ACC112 (cell line): ENCODE measurements at regions not wholly inside any gene's neighbourhood (a gene's known extent, or its start where the extent isn't known, plus 50 kb on each side); places are given as distances from the start of the nearest gene placed in this dataset.
A peak's percentile ranks its signal among the peaks of the same experiment; 100 is the strongest.
"Not testable (repeated sequence)": the region's sequence is repeated elsewhere in the genome, so short reads cannot be mapped to it uniquely, and the experiment has no call there.

ENCODE experiments used
- H2AFZ ChIP-seq: fragments of 200-600 bp; sonication (generic); one replicate; pipeline ENCODE4 v1.6.0; 2017; ENCODE audit warnings: antibody characterized with exemption, low read length; ENCODE audit not compliant: unreplicated experiment
- H3K27ac ChIP-seq: fragments of 200-600 bp; sonication (generic); 2 replicates; pipeline ENCODE4 v1.5.1; 2014; ENCODE audit warnings: low read depth, mild to moderate bottlenecking, antibody characterized with exemption, low read length, moderate library complexity
- H3K27me3 ChIP-seq: fragments of 200-600 bp; sonication (generic); 2 replicates; pipeline ENCODE4 v1.6.1; 2014; ENCODE audit warnings: mild to moderate bottlenecking, antibody characterized with exemption, low read length, moderate library complexity, mixed read lengths; ENCODE audit not compliant: insufficient read depth
- H3K36me3 ChIP-seq: fragments of 200-600 bp; sonication (generic); 2 replicates; pipeline ENCODE4 v1.6.1; 2016; ENCODE audit warnings: mild to moderate bottlenecking, antibody characterized with exemption, low read length, moderate library complexity, mixed read lengths; ENCODE audit not compliant: insufficient read depth
- H3K4me1 ChIP-seq: fragments of 200-600 bp; sonication (generic); one replicate; pipeline ENCODE4 v1.6.1; 2016; ENCODE audit warnings: low read length, mixed read lengths; ENCODE audit not compliant: insufficient read depth, unreplicated experiment, control insufficient read depth
- H3K4me3 ChIP-seq: fragments of 200-600 bp; sonication (generic); 2 replicates; pipeline ENCODE4 v1.5.1; 2014; ENCODE audit warnings: mild to moderate bottlenecking, low read depth, low read length
- H3K79me2 ChIP-seq: fragments of 200-600 bp; sonication (generic); one replicate; pipeline ENCODE4 v1.6.0; 2016; ENCODE audit warnings: low read length; ENCODE audit not compliant: control insufficient read depth, unreplicated experiment, insufficient read depth

DNA sequence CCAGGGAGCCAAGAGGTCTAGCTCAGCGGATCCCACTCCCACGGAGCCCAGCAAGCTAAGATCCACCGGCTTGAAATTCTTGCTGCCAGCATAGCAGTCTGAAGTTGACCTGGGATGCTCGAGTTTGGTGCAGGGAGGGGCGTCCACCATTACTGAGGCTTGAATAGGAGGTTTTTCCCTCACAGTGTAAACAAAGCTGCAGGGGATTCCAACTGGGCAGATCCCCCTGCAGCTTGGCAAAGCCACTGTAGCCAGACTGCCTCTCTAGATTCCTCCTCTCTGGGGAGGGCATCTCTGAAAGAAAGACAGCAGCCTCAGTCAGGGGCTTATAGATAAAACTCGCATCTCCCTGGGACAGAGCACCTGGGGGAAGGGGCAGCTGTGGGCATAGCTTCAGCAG lies 118.8 kb upstream of the PRICKLE1 start:
- not testable (repeated sequence) for H3K79me2 ChIP-seq, H3K36me3 ChIP-seq, H2AFZ ChIP-seq, H3K4me1 ChIP-seq, H3K27ac ChIP-seq, H3K4me3 ChIP-seq, H3K27me3 ChIP-seq

DNA sequence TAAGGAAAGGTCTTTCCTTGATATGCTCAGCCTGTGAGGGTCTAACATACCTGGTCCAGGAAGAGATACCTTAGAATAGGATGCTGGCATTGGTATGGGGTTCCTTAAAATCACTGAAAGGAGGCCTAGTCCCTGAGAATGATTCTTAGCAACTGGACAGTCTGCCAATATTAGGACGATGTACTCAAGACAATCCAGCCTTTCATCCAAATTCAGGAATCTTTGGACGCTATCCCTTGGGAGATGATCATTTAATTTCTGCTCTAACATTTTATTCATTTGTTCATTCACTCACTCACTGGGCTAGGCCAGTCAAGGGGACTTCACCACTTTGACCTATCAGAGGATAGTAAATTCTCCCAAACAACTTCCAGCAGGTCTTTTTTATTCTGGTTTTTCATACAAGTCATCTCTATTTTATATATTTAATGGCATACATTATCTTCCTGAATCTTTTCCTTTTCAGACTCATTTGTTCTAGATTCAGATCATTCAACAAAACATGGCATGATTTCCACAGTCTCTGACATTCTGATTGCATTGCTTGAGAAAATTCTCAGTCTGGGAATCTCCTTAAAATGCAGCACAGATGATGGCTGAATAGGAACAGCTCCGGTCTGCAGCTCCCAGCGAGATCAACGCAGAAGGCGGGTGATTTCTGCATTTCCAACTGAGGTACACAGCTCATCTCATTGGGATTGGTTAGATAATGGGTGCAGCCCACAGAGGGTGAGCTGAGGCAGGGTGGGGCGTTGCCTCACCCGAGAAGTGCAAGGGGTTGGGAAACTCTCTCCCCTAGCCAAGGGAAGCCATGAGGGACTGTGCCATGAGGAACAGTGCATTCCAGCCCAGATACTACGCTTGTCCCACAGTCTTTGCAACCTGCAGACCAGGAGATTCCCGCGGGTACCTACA lies 118.0 kb upstream of the PRICKLE1 start:
- Histone ChIP-seq H2AFZ (no peak overlapping the region), H3K4me1 (no peaks in the 10 kb centered on the region), H3K79me2 (no peaks in the 10 kb centered on the region), H3K4me3 (no peak overlapping the region), H3K36me3 (no peaks in the 10 kb centered on the region), H3K27me3 (no peaks in the 10 kb centered on the region), H3K27ac (no peak overlapping the region)

GRCh38 chr12:42706321-42706720 lies 116.8 kb upstream of the PRICKLE1 start:
- Histone ChIP-seq H3K36me3 (no peaks in the 10 kb centered on the region), H3K27me3 (no peaks in the 10 kb centered on the region), H3K27ac (no peak overlapping the region), H3K4me3 (no peak overlapping the region), H3K4me1 (no peaks in the 10 kb centered on the region), H2AFZ (no peak overlapping the region), H3K79me2 (no peaks in the 10 kb centered on the region)

DNA sequence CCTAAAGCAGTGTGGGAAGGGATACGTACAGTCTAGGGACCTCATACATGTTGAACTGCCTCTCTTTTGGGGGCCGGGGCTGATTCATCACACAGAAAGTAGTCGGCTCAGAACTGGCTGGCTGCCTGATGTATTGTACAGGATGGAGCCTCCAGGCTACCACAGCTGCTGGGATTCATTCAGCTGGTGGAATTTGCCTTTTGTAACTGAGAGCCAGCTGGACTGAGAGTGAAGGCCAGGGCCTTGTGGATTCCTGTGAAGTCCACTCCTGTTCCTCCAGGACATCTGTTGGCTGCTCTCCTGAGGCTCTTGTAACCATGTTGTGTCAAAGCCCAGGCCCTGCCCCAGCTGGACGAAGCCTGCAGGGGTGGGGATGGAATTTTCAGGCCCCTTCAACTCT lies 116.3 kb upstream of the PRICKLE1 start:
- H3K27ac ChIP-seq, result no peak overlapping the region
- no peak overlapping the region for H2AFZ ChIP-seq
- H3K4me3 ChIP-seq, result no peak overlapping the region

DNA sequence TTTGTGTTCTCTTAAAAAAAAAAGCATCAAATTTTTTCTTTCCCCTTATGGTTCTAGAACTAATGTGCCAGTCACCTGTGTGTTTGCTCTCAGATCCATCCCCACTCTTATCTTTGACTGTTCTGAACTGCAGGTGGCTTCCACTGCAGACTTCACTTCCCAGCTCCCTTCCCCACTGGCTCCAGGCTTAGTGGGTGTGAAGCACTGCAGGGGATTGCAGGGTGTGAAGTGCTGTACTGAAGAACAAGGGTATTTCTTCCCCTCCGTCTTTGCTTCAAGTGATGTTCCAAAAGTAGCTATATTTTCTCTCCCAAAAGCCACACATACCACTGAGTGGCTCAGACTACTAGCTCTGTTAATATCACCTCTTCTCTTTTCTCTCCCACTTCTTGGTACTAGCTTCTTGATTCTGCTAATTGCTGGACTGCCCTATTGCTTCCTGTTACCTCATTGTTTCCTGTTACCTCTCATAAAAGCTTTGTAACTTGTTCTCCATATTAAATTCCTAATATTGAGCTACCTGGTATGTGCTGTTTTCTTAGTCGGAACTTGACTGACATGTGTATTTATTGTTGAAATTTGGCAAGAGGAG lies 115.4 kb upstream of the PRICKLE1 start:
- H3K4me1 ChIP-seq, result no peaks in the 10 kb centered on the region
- H3K27ac ChIP-seq, result no peak overlapping the region
- H3K4me3 ChIP-seq, result no peak overlapping the region
- no peak overlapping the region for H2AFZ ChIP-seq
- H3K79me2 ChIP-seq, result no peaks in the 10 kb centered on the region
- no peaks in the 10 kb centered on the region for H3K36me3 ChIP-seq
- no peaks in the 10 kb centered on the region for H3K27me3 ChIP-seq

More for the DNA sequence above, 116.3 kb upstream of the PRICKLE1 start:
- H3K79me2 ChIP-seq, result no peaks in the 10 kb centered on the region
- H3K4me1 ChIP-seq, result no peaks in the 10 kb centered on the region
- no peaks in the 10 kb centered on the region for H3K36me3 ChIP-seq
- no peaks in the 10 kb centered on the region for H3K27me3 ChIP-seq

DNA sequence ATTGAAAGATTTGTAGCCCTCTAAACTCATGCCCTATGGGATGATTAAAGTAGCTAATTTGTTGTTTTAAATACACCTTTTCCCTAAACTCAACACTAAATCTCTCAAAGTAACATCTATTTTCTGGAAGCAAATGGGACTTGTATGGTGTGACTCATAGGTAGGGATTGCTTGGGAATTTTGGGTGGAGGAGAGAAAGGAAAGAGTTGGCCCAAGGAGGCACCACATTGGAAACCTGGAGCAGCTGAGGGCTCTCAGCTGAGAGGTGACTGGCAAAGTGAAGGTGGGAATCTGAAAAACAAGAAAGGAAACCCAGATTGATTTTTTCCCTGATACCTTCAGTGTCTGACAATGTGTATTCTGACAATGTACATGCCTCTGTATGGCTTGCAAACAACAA lies 114.8 kb upstream of the PRICKLE1 start:
- Histone ChIP-seq H3K79me2 (no peaks in the 10 kb centered on the region), H3K27ac (no peak overlapping the region), H3K4me3 (no peak overlapping the region), H3K36me3 (no peaks in the 10 kb centered on the region), H2AFZ (no peak overlapping the region), H3K4me1 (no peaks in the 10 kb centered on the region), H3K27me3 (no peaks in the 10 kb centered on the region)

DNA sequence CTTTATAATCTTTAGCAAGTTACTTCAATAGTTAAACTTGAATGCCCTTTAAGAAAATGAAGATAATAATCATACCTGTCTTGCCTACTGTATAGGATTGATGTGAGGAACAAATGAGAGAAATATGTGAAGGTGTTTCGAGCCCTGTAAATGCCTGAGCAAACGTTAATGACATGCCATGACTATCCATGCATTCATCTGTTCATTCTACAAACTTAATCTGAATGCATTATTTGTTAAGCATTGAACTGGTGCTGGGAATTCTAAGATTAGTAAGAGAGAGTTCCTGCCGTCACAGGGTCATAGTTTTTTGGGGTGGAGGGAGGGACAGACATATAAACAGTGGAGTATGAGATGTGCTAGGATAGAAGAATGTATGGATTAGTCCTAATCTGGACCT lies 111.5 kb upstream of the PRICKLE1 start:
- Histone ChIP-seq H3K79me2 (no peaks in the 10 kb centered on the region), H3K36me3 (no peaks in the 10 kb centered on the region), H3K27me3 (no peaks in the 10 kb centered on the region), H3K4me3 (no peak overlapping the region), H3K27ac (no peak overlapping the region), H3K4me1 (peaks cover 21% of the 10 kb centered on the region), H2AFZ (no peak overlapping the region)

- Histone ChIP-seq H3K27ac (peak overlapping the region; percentile 26; the same call in 1 of the 2 replicates), H3K79me2 (no peaks in the 10 kb centered on the region), H3K27me3 (no peaks in the 10 kb centered on the region), H3K4me3 (no peak overlapping the region), H3K4me1 (peaks cover 22% of the 10 kb centered on the region), H2AFZ (no peak overlapping the region), H3K36me3 (no peaks in the 10 kb centered on the region)
These were observed 108.7 kb upstream of the PRICKLE1 start for GRCh38 chr12:42698213-42698612.

- H3K79me2 ChIP-seq, result no peaks in the 10 kb centered on the region
- H3K27ac ChIP-seq, result peak overlapping the region; percentile 37
- H2AFZ ChIP-seq, result no peak overlapping the region
- 0 out of 2 replicates have a peak overlapping the region, but pooled peaks have one; percentile 12 for H3K4me3 ChIP-seq
- no peaks in the 10 kb centered on the region for H3K27me3 ChIP-seq
- no peaks in the 10 kb centered on the region for H3K36me3 ChIP-seq
- H3K4me1 ChIP-seq, result peaks cover 32% of the 10 kb centered on the region
These were observed 107.0 kb upstream of the PRICKLE1 start for GRCh38 chr12:42696406-42697149.

- Histone ChIP-seq H3K4me3 (no peak overlapping the region), H3K27ac (no peak overlapping the region), H3K79me2 (no peaks in the 10 kb centered on the region), H3K27me3 (no peaks in the 10 kb centered on the region), H2AFZ (no peak overlapping the region), H3K36me3 (no peaks in the 10 kb centered on the region), H3K4me1 (peaks cover 33% of the 10 kb centered on the region)
These were observed 106.0 kb upstream of the PRICKLE1 start for GRCh38 chr12:42695490-42695995.
